Right renal cortex interstitium (tissue), 3 donors: ENCODE measurements at regions not wholly inside any gene's neighbourhood (a gene's known extent, or its start where the extent isn't known, plus 50 kb on each side); places are given as distances from the start of the nearest gene placed in this dataset.
A peak's percentile ranks its signal among the peaks of the same experiment; 100 is the strongest.
"Not testable (repeated sequence)": the region's sequence is repeated elsewhere in the genome, so short reads cannot be mapped to it uniquely, and the experiment has no call there.

ENCODE experiments used
- DNase-seq, 3 donors: peaks; one replicate each; pipeline ENCODE4 v3.0.0-alpha.2; 2013; ENCODE audit warnings: low read depth in 3 of 3, low spot score in 2 of 3

GRCh38 chr1:109857702-109858101 lies 52.9 kb upstream of the CSF1 start:
- DNase-seq = not testable (repeated sequence)

GRCh38 chr1:109855986-109856385 lies 54.7 kb upstream of the CSF1 start:
- DNase-seq = not testable (repeated sequence)

- DNase-seq = not testable (repeated sequence)
Observed at GRCh38 chr1:109853972-109854371, 56.7 kb upstream of the CSF1 start.

GRCh38 chr1:109852221-109853015 lies 58.2 kb upstream of the CSF1 start:
- not testable (repeated sequence) for DNase-seq

- DNase-seq = no peak
Observed at GRCh38 chr1:109850827-109851226, 59.8 kb upstream of the CSF1 start.

- no peak for DNase-seq
Observed at GRCh38 chr1:109850194-109850593, 60.5 kb upstream of the CSF1 start.

- no peak for DNase-seq
Observed at GRCh38 chr1:109849655-109850054, 61.0 kb upstream of the CSF1 start.

- no peak for DNase-seq
Observed at GRCh38 chr1:109847251-109847650, 63.4 kb upstream of the CSF1 start.

- DNase-seq = no peak
Observed at GRCh38 chr1:109846846-109847245, 63.8 kb upstream of the CSF1 start.

- DNase-seq = peak in 2 of 3 donors; percentile 42 to 56
Observed at GRCh38 chr1:109846162-109846561, 64.5 kb upstream of the CSF1 start.

- DNase-seq = no peak
Observed at GRCh38 chr1:109845658-109846057, 65.0 kb upstream of the CSF1 start.

- DNase-seq = no peak
Observed at GRCh38 chr1:109844609-109845008, 66.0 kb upstream of the CSF1 start.

GRCh38 chr1:109840011-109840629 lies 70.5 kb upstream of the CSF1 start:
- no peak for DNase-seq

GRCh38 chr1:109839276-109839675 lies 71.4 kb upstream of the CSF1 start:
- DNase-seq = not testable (repeated sequence)

GRCh38 chr1:109838838-109839240 lies 71.8 kb upstream of the CSF1 start:
- DNase-seq = no peak

- DNase-seq = no peak
Observed at GRCh38 chr1:109837852-109838570, 72.6 kb upstream of the CSF1 start.

- not testable (repeated sequence) for DNase-seq
Observed at GRCh38 chr1:109835645-109836044, 71.9 kb upstream of the EPS8L3 start.

GRCh38 chr1:109834951-109835350 lies 71.2 kb upstream of the EPS8L3 start:
- DNase-seq = no peak

GRCh38 chr1:109832945-109833344 lies 69.2 kb upstream of the EPS8L3 start:
- DNase-seq = no peak

- no peak for DNase-seq
Observed at GRCh38 chr1:109828756-109829505, 65.2 kb upstream of the EPS8L3 start.

GRCh38 chr1:109827986-109828385 lies 64.3 kb upstream of the EPS8L3 start:
- DNase-seq = no peak
